ENCODE measurements at regions not wholly inside any gene's neighbourhood (a gene's known extent, or its start where the extent isn't known, plus 50 kb on each side); places are given as distances from the start of the nearest gene placed in this dataset.

DNA sequence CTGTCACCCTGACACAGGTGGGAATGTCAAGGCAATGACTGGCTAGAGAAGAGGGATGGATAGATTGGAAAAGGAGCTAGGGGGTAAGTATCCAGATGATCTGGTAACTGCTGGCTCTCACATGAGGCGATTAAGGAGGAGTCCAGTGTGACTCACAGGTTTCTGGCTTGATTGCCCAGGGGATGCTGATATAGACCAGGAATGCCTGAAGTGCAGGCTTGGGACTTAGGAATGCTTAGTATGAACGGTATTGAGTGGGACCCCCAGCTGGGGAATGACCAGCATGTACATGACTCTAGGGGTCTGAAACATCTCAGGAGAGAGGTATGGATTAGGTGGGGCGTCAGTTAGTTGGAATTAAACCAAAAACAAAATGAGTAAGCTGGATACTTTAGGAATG, 65.8 kb upstream of the PRPS1 start:
- ATAC-seq (no peak), DNase-seq (no peak)
- Histone ChIP-seq H3K4me3 (ENCODE audit: low read length) (no peak overlapping the region), H3K4me1 (ENCODE audit: control insufficient read depth, insufficient read depth, low read length) (no peaks in the 10 kb centered on the region), H3K27me3 (ENCODE audit: control insufficient read depth, insufficient read depth, low read length) (no peaks in the 10 kb centered on the region), H3K36me3 (ENCODE audit: control insufficient read depth, insufficient read depth, low read length) (no peaks in the 10 kb centered on the region), H3K9me3 (ENCODE audit: control insufficient read depth, insufficient read depth, low read length) (no peaks in the 10 kb centered on the region), H3K27ac (ENCODE audit: low read length) (no peak overlapping the region)
- Mint-ChIP-seq H3K27ac (no peak overlapping the region), H3K4me1 (no peaks in the 10 kb centered on the region), H3K9me3 (no peaks in the 10 kb centered on the region), H3K27me3 (ENCODE audit: low read depth in 2 of 2) (no peaks in the 10 kb centered on the region), H3K36me3 (no peaks in the 10 kb centered on the region), H3K4me3 (no peak overlapping the region)
- TF ChIP-seq CTCF (IDR thresholded peaks at IDR 0.05), result no peak
- 92% methylated on average over 3 of the region's 3 CpGs for WGBS (ENCODE audit: insufficient coverage)
- intact Hi-C loops (cut with micrococcal nuclease), result no loop called here

GRCh38 chrX:107563824-107564223, 64.5 kb upstream of the PRPS1 start:
- no peak overlapping the region for H3K27ac Mint-ChIP-seq
- 88% methylated on average over 4 of the region's 4 CpGs for WGBS (ENCODE audit: insufficient coverage)
- no peak for TF ChIP-seq CTCF (IDR thresholded peaks at IDR 0.05)
- Histone ChIP-seq H3K9me3 (ENCODE audit: control insufficient read depth, insufficient read depth, low read length) (no peaks in the 10 kb centered on the region), H3K36me3 (ENCODE audit: control insufficient read depth, insufficient read depth, low read length) (no peaks in the 10 kb centered on the region), H3K27me3 (ENCODE audit: control insufficient read depth, insufficient read depth, low read length) (no peaks in the 10 kb centered on the region), H3K27ac (ENCODE audit: low read length) (no peak overlapping the region), H3K4me1 (ENCODE audit: control insufficient read depth, insufficient read depth, low read length) (no peaks in the 10 kb centered on the region), H3K4me3 (ENCODE audit: low read length) (no peak overlapping the region)
- intact Hi-C loops (cut with micrococcal nuclease), result no loop called here
- H3K4me3 Mint-ChIP-seq, result no peak overlapping the region
- H3K9me3 Mint-ChIP-seq, result no peaks in the 10 kb centered on the region
- H3K27me3 Mint-ChIP-seq (ENCODE audit: low read depth in 2 of 2), result no peaks in the 10 kb centered on the region
- H3K36me3 Mint-ChIP-seq, result no peaks in the 10 kb centered on the region
- ATAC-seq, result no peak
- H3K4me1 Mint-ChIP-seq, result no peaks in the 10 kb centered on the region
- DNase-seq, result no peak

- WGBS (ENCODE audit: insufficient coverage), result 97% methylated on average over 3 of the region's 3 CpGs
- H3K27me3 Mint-ChIP-seq (ENCODE audit: low read depth in 2 of 2), result no peaks in the 10 kb centered on the region
- H3K27ac Mint-ChIP-seq, result no peak overlapping the region
These were observed 63.3 kb upstream of the PRPS1 start for GRCh38 chrX:107565015-107565414.

More at GRCh38 chrX:107565015-107565414, 63.3 kb upstream of the PRPS1 start:
- no peak for TF ChIP-seq CTCF (IDR thresholded peaks at IDR 0.05)
- Mint-ChIP-seq H3K36me3 (no peaks in the 10 kb centered on the region), H3K4me1 (no peaks in the 10 kb centered on the region), H3K9me3 (no peaks in the 10 kb centered on the region), H3K4me3 (no peak overlapping the region)
- intact Hi-C loops (cut with micrococcal nuclease), result no loop called here
- no peaks in the 10 kb centered on the region for H3K9me3 ChIP-seq (ENCODE audit: control insufficient read depth, insufficient read depth, low read length)
- no peak for ATAC-seq
- H3K4me3 ChIP-seq (ENCODE audit: low read length), result no peak overlapping the region
- no peak overlapping the region for H3K27ac ChIP-seq (ENCODE audit: low read length)
- DNase-seq, result no peak
- no peaks in the 10 kb centered on the region for H3K36me3 ChIP-seq (ENCODE audit: control insufficient read depth, insufficient read depth, low read length)
- H3K4me1 ChIP-seq (ENCODE audit: control insufficient read depth, insufficient read depth, low read length), result no peaks in the 10 kb centered on the region
- no peaks in the 10 kb centered on the region for H3K27me3 ChIP-seq (ENCODE audit: control insufficient read depth, insufficient read depth, low read length)

All from natural killer cell (primary cell).